NCI-H2081 (cell line): ENCODE measurements at regions not wholly inside any gene's neighbourhood (a gene's known extent, or its start where the extent isn't known, plus 50 kb on each side); places are given as distances from the start of the nearest gene placed in this dataset.

Experiments used
- DNase-seq, 2 experiments: peaks; one replicate each; lab custom pipeline; 2025; lab: John Stamatoyannopoulos, UW

DNA sequence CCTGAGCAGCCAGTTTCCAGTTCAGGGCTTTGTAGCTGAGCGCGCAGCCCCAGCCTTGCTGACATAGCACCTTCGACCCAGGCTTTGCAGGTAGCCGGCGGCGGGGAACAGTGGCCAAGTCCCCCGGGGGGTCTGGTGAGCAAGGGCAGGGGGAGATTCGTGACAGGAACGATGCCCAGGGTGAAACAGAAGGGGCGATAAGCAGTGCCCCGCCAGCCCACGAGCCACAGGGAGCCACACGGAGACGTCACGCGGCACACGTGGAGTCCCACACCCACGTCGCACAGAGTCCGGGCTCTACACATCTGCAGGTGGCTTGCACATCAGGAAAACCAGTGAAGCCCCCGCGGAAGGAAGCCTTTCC is 127.2 kb downstream of the SOX1 start:
- no peak for DNase-seq

DNA sequence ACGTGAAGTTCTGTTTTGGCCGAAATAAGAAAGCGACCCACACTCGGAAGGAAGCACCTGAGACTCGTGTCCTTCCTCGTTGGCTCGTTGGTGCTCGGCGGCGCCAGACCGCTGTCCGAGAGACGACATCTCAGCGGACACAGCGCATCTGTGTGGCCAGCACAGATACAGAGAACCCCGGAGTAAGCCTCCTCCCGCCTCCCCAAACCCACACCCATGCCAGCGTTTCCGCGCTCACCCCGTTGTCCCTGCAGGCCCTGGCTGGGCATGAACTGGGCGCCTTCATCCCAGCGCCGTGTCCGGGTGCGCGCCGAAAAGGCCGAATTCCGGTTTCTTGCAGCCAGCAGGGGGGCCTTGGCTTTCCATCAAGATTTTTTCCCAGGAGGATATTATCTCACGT is 127.6 kb downstream of the SOX1 start:
- DNase-seq: no peak

DNA sequence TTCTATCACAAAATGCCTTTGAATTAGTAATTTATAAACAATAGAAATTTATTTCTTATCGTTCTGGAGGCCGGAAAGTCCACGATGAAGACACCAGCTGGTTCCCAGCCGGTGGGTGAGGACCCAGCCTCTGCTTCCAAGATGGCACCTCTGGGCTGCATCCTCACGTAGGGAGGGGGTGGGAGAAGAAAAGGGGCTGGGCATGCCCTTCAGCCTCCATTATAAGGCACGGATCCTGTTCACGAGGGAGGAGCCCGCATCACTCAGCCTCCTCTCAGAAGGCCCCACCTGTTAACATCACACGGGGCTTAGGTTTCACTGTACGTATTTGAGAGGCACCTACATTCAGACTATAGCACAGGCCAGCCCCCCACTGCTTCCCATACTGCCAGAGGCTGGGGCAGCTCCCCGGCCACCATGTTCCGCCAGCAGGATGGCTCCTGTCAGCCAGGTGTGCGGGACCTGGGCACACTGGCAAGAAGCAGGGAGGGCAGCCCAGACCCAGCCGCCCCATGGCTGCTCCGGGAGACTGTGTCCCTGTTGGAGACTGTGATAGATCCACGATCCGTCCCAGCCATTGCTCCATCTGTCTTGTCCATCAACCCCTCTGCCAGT is 131.6 kb downstream of the SOX1 start:
- no peak for DNase-seq

DNA sequence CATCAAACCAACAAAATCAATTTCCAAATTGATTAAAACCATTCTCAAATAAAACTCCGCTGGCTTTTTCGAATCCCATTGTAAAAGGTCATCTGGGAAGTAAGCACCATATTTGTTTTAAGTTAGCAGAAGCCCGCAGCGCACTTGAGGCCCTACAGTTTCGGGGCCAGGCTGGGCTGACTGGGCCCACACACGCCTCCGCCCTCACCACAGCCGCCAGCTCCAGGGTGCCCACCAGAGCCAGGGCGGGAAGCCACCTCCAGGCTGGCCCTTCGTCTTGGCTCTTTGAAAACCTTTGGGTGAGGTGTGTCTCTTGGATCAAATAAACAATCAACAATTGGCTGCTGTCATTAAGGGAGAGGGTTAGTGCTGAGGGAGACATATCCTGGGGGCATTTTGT is 133.3 kb downstream of the SOX1 start:
- no peak for DNase-seq

DNA sequence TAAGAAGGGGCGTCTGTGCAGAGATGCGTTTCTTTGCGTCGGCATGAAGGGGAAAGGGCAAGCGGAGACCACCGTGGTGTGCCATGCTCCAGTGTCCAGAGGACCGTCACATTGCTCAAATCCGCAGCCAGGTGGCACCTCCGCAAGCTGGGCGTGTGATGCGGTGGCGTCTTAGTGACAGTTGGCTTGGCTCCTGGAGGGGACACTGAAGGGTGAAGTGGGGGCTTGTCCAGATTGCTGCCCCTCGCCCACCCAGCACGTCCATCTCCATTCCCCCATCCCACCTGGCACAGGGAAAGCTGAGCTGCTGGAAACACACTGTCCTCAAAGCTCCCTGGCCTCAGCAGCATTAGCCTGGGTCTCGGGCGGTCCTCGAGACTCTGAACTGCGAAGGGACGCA is 135.3 kb downstream of the SOX1 start:
- DNase-seq: no peak

DNA sequence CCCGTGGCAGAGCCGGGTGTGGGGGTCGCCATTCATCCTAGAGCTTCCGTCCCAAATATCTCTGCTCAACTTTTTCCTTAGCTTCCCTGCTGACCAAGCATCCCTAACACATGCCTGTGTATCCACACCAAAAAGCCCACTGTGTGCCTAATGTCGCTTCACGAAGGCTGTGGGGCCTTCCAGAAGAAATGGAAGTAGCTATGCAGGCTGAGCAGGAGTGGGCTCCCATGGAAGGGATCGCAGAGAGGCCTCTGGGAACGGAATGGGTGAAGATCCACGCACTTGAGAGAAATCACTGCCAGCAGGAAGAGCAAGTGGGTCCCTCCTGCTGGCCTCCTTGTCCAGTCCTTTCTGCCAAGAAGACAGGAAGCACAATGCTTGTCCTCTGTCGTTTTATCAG is 136.0 kb downstream of the SOX1 start:
- no peak for DNase-seq

DNA sequence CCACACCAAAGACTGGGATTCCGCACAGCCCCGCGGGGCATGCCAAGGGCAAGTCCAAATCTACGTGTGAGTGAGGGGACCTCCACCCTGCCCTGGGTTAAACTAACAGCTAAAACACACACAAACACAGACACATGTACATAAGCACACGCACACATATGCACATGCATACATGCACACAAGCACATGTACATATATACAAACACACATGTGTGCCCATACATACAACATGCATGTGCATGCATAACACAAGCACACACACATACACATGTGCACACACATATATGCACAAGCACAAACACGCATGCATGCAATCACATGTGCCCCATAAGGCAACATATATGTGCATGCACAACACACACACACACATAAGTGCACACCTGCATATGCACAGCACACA is 136.7 kb downstream of the SOX1 start:
- no peak for DNase-seq

DNA sequence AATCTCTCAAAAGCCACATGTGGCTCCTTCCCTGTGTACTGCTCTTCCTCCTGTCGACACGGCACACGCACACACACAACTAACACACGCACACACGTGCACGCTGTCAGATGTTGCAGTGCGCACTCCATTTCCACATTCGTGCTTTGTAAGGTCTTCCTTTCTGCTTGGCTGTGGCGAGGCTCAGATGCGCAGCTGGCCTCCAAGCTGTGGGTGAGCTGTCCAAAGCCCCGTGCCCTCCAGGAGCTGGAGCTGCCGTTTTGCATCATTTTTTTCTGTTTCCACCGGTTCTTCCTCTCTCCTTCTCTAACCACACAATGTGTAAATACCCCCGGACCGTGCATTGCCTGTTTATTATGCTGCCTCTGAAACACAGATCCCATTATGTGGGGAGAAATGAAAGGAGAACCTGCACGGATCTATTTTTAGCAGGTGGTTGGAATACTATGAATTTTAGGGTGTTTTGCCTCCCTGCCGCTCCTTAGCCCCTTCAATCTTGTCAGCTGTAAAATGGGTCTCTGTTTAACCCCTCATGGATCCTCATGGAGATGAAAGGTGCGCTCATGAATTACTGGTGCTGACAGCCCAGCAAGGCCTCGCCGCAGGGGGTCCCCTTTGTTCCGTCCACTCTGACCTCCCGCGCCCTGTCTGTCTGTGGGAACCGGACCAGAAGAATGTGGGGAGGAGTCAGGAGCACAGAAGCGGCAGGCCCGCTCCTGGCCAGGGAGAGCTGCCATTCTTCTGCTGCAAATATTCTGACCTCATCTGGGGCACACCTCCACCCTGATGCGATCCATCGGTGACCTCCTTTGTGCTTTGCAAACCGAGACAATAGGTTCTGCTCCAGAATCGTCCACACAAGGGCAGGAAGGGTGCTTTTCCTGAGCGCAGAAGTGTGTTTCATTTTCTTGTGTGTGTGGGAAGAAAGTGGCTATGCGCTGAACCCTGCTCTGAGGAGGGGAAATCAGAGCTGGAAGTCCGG is 137.7 kb downstream of the SOX1 start:
- DNase-seq: no peak

DNA sequence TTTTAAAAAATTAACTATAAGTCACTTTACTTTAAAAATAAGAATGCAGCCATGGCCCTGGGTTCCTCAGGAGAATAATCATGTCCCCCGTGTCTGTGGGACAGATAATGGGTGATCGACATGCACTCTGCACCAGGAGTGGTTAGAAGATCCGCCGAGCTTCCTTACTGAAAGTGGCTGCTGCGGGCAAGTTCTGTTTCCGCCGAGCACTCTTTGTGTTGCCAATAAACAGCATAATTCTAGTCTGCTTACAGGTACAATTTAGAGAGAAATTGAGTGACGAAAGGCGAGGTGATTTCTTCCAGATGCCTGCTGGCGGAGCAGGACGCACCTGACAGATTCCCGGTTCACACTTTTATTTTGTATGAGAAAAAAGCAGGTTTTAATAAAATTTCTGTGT is 139.0 kb downstream of the SOX1 start:
- no peak for DNase-seq

DNA sequence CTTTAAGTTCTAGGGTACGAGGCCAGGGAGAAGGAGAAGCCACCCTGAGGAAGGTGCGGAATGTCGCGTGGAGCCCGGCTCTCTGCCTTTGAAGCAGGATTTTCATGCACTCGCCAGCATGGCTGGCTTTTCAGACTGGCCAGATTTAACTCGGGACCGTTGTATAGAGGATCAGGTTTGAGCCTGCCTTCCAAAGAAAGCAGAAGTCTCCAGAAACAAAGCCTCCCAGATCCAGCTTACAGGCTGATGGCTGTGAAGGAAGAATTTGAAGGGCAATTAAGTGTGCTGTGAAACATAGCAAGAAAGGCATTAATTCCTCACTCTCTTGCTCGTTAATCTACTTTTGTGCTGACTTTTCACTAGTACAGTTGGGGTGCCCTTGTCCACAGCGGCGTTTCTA is 140.2 kb downstream of the SOX1 start:
- DNase-seq: no peak

DNA sequence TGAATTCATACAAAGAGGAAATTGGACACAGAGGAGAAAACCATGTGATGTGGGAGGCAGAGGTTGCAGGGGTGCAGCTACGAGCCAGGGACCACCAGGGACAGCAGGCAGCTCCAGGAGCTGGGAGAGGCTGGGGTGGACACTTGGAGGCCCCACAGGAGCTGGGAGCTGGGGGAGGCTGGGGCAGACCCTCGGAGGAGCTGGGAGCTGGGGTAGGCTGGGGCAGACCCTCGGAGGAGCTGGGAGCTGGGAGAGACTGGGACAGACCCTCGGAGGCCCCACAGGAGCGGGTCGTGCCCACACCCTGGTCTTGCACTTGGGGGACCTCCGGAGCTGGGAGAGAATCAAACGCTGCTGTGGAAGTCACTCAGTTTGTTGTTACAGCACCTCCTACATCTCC is 141.7 kb downstream of the SOX1 start:
- no peak for DNase-seq

DNA sequence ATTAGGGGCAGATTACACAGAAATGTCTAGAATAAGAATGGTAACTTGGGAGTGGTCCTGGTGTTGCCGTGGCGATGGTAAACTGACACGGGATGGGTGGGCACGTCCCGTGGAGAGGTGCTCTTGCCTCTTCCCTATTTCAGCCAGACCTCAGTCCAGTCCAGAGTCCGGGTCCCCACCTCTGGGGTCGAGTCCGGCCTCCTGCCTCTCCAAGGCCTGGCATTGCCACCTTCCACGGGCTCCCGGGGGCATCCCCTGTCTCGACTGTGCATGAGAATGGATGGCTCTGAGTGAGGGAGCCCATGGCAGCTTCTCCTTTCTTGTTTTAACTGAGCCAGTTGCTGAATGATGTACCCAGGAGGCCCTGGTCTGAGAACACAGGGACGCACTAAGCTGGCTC is 142.3 kb downstream of the SOX1 start:
- no peak for DNase-seq

DNA sequence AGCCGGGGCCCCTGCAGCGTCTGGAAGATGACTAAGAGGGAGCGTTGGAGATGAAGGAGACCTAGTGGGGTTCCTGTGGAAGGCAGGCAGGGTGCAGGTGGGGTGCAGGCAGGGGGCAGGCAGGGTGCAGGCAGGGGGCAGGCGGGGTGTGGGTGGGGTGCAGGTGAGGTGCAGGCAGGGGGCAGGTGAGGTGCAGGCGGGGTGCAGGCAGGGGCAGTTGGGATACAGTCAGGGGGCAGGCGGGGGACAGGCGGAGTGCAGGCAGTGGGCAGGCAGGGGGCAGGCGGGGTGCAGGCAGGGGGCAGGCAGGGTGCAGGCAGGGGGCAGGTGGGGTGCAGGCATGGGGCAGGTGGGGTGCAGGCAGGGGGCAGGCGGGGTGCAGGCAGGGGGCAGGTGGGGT is 142.8 kb downstream of the SOX1 start:
- no peak for DNase-seq

DNA sequence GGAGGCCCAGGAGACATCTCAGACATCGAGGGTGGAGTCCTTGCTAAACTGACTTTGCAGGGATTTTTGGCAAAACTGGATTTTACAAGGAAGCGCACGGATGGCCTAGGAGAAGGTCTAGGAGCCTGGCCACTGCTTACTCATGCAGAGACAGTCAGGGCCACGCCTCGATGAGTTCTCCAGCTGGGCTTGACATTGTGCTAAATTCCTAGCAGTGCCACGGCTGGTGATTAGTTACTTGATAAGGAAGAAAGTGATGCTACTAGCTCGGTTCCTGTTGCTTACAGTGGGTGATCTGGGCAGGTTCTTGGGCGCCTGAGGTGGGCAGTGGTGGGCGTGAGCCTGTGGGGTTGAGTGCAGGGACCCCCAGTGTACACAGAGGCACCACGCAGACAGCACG is 143.4 kb downstream of the SOX1 start:
- no peak for DNase-seq

DNA sequence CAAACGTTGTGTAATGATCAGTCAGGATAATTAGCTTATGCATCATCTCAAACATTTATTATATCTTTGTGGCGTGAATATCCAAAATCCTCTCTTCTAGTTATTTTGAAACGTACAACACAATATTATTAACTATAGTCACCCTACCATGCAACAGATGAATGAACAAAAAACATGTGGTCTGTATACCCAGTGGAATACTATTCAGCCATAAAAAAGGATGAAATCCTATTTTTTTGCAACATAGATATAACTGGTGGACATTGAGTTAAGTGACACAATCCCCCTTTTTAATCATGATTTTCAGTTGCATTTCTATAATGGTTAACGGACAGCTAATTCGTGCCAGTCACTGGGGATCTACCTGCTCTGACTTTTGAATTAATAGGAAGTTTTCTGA is 145.6 kb downstream of the SOX1 start:
- no peak for DNase-seq

DNA sequence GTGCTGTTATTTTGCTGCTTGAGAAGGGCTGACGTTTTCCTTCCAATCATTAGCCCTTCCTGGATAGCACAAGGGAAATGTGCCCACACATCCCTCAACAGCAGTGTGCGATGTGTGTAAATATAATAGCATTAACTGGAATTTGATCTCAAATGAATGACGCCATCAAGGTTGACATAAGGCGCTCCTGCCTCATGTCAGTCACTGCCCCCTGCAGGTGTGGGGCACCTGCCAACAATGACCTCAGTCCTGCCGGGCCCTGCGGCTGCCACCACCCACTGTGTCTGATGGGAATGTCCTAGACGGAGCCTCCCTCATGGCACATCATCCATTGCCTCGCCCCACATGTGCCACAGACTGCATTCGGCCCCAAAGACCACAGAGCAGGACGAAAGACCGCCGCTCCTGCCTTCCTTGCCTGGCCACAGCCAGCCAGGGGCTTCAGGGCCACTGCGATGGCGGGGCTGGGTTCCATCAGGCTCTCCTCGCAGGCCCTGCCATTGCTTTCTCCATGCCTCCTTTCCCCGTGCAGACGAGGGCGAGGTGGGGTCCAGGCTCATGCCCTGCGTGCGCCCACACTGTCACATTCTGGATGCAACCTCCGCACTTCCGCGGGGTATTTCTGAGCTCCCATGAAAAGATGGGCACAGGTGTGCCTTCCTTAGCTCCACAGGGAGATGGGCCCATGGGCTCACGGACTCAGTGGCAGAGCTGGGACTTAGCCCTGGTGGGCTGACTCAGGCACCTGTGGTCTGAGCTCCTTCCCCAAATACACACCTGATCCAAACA is 146.7 kb downstream of the SOX1 start:
- DNase-seq: peak; percentile 74 to 92

DNA sequence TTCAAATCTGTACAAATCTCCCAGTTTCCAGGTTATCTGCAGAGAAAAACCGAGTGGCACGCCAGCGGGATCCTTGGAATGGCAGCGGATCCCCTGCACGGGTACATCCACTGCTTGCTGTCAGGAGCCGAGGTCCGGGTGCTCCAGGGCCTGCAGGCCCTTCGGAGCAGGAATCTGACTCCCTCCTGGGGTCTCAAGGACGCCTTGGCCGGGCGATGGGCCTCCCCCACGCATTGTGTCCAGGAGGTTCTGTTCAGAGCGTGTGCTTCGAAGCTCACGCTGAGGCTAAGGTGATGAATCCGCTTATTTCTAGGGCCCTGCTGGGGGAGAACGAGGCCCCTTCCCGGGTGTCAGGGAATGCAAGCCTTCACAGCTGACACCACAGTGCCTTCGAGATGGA is 148.9 kb downstream of the SOX1 start:
- DNase-seq: no peak

DNA sequence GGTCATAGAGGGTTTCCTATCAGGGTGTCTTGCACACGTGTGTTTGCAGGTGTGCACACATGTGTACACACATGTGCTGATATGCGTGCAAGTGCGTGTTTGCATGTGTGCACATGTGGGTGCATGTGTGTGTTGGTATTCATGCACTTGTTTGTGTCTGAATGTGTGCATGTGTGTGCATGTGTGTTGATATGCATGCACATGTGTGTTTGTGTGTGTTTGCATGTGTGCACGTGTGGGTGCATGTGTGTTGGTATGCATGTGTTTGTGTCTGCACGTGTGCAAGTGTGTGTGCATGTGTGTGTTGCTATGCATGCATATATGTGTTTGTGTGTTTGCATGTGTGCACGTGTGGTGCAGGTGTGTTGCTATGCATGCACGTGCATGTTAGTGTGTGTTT is 150.5 kb downstream of the SOX1 start:
- no peak for DNase-seq

DNA sequence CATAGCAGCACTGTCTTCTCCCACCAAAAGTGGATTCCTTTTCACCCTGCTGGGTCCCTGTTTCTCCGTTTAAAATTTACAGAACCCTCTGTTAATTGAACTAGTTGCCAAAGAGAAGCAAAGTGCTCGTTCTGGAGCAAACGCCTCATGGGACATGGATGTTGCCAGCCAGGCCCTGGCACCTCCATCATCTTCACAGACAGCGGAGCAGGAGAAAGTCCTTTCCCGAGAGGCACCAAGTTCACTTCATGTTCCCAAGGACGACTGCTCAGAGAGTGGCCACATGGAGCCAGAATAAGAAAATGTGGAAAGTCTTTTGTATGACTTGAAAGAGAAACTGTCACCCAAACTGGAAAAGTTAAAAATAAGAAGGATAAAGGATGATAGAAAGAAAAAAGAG is 151.5 kb downstream of the SOX1 start:
- DNase-seq: no peak

DNA sequence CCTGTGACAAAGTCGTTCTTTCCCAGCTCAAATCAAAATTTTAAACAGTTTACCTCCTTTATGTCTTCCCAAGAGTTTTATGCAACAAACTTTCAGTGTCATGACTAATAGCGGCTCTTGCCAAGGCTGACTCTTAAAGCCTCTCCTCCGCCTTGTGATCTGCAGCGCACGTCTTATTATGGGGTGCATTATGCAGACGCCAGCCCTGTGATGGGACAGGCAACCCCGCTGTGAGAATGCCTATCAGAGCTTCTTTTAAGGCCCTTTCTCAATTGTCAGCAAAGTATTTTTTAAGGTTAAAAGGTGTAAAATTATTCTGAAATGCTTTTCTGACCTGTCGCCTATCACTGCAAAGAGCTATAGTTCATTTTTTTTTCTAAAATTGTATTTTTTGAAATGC is 152.8 kb downstream of the SOX1 start:
- DNase-seq: no peak

DNA sequence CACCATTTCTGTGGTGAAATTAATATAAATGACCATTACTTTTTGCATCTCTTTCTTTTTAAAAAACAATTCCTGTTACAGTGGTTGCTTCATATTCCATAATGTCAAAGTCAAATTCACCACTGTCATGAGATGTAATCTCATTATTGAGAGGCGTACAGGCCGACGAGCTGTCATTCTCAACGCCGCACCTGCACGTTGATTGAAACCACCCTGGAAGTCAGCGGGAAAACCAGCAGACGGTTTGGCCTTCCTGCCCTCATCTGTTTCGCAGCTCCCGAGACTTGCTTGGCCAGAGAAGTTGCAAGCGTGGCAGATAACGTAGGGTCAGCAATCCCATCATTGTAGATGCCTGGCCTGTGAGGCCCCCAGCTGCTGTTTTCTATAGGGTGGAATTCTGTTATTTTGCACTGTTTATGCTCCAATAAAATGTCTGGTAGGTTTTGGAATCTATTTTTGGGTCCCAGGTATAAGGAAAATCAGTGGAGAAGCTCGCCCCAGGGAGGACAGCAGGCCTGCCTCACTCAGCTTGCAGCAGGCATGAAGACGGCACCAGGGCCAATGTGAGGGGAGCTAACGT is 153.4 kb downstream of the SOX1 start:
- no peak for DNase-seq

DNA sequence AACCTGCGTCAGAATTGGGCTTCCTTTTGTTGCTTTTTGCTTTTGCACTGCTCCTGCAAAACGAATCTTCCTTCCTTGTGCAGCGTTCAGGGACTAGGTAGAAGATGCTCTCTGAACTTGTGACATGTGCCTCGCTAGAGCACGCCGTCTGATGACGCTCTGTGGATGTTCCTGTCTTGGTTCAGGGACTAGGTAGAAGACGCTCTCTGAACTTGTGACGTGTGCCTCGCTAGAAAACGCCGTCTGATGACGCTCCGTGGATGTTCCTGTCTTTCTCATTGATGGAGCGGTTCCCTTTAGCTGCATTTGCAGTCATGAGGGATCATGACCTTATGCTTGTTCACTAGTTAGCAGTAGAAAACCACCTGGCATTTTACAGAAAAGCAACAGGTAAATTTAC is 154.0 kb downstream of the SOX1 start:
- DNase-seq: no peak

DNA sequence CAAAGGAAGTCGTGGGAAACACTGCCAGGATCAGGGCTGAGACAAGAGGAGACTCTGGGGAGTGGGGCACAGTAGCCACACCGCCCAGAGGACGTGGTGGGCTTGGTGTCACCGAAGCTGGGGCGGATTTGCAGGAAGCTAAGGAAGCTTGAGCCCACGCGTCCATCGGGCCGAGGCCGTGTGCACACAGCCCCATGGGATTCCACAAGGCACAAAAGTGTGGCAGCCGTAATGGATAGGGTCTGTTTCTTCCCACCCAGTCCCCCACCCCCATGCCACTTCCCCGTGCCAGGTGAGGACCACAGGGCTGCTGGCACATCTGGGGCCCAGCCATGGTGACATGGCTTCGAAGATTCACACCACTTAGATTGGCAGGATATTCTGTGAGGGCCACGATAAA is 153.2 kb upstream of the SPACA7 start:
- DNase-seq: no peak
